Skeletal muscle satellite cell (primary cell): ENCODE measurements at regions not wholly inside any gene's neighbourhood (a gene's known extent, or its start where the extent isn't known, plus 50 kb on each side); places are given as distances from the start of the nearest gene placed in this dataset.
"Not testable (repeated sequence)": the region's sequence is repeated elsewhere in the genome, so short reads cannot be mapped to it uniquely, and the experiment has no call there.

Source experiments
- H3K27me3 ChIP-seq: 2 replicates; pipeline ENCODE4 v1.7.0; 2013; ENCODE audit warnings: low read length; ENCODE audit not compliant: control insufficient read depth, insufficient read depth
- H3K36me3 ChIP-seq: 2 replicates; pipeline ENCODE4 v1.7.0; 2013; ENCODE audit warnings: mild to moderate bottlenecking, control low read depth, low read length; ENCODE audit not compliant: insufficient read depth
- H3K4me1 ChIP-seq: 2 replicates; pipeline ENCODE4 v1.7.0; 2013; ENCODE audit warnings: low read length; ENCODE audit not compliant: control insufficient read depth, insufficient read depth
- H3K4me2 ChIP-seq: 2 replicates; pipeline ENCODE4 v1.7.0; 2013; ENCODE audit warnings: mild to moderate bottlenecking, low read length
- H3K4me3 ChIP-seq: 2 replicates; pipeline ENCODE4 v1.7.0; 2013; ENCODE audit warnings: low read length
- H3K9ac ChIP-seq: 2 replicates; pipeline ENCODE4 v1.7.0; 2013; ENCODE audit warnings: mild to moderate bottlenecking, low read depth, low read length, moderate library complexity
- H3K9me3 ChIP-seq: replicated peaks from 2 replicates; pipeline ENCODE4 v1.7.0; 2013; ENCODE audit warnings: mild to moderate bottlenecking, control low read depth, low read length

DNA sequence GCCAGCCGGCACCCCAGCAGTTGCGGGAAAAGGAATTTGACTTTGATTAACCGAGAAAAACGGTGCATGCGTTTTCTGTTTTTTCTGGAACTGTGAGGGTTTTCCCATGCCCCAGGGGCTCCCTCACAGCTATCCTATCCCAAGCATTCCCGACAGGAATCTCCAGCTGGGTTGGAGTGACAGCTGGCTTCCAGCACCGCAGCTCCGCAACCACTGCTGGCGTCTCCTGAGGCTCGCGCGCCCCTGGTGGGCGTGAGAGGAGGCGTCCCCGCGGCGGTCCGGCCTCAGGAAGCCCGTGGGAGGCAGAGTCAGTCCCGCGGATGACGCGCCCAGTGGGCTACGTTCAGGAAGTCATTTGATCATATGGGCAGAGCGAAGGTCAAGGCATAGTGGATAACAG, 623.2 kb downstream of the SPATA31A6 start:
- H3K9me3 ChIP-seq, H3K4me2 ChIP-seq, H3K4me1 ChIP-seq, H3K4me3 ChIP-seq, H3K27me3 ChIP-seq, H3K9ac ChIP-seq, H3K36me3 ChIP-seq: not testable (repeated sequence)

- not testable (repeated sequence) for H3K9ac ChIP-seq, H3K4me2 ChIP-seq, H3K27me3 ChIP-seq
These were observed 638.0 kb downstream of the SPATA31A6 start for GRCh38 chr9:42821468-42821867.

DNA sequence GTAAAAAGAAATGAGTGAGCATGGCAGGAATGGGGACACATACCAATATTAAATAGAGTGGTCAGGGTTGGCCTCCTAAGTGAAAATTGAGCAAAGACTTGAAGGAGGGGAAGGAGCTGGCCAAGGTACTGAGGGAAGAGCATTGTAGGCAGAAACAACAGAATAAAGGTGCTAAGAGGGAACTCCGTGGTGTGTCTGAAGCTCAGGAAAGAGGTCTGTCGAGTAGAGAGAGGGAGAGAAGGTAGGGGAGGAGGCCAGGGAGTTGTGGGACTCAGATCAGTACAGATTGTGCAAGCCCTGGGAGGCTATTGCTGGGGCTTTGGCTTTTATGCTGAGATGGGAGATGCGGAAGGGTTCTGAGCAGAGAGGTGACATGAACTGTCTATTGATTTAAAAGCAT, 664.7 kb downstream of the SPATA31A6 start:
- H3K4me2 ChIP-seq, H3K9ac ChIP-seq, H3K36me3 ChIP-seq, H3K4me3 ChIP-seq, H3K27me3 ChIP-seq, H3K9me3 ChIP-seq, H3K4me1 ChIP-seq: not testable (repeated sequence)

More at GRCh38 chr9:42821468-42821867, 638.0 kb downstream of the SPATA31A6 start:
- H3K9me3 ChIP-seq, H3K36me3 ChIP-seq, H3K4me1 ChIP-seq, H3K4me3 ChIP-seq: not testable (repeated sequence)

GRCh38 chr9:42850896-42851693, 667.6 kb downstream of the SPATA31A6 start:
- H3K4me3 ChIP-seq = not testable (repeated sequence)

DNA sequence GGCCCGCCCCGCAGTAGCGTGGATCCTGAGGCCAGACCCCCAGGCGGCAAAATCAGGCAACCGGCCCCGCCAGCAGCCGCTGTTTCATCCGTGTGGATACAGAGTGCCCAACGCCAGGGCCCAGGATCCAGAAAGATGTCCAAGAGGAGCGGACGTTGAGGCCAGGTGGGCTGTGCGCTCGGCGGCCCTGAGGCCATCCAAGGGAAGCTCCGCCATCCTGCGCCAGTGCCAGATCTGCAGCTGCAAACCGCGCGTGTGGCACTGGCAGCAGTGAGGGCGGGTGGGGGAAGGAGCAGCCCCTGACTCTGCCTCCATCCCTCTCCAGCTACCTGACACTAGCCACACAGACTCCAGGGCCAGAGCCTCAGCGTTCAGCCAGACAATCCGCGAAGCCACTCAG, 668.2 kb downstream of the SPATA31A6 start:
- not testable (repeated sequence) for H3K4me2 ChIP-seq, H3K9me3 ChIP-seq, H3K36me3 ChIP-seq, H3K4me1 ChIP-seq, H3K27me3 ChIP-seq, H3K4me3 ChIP-seq, H3K9ac ChIP-seq

More at GRCh38 chr9:42850896-42851693, 667.6 kb downstream of the SPATA31A6 start:
- H3K36me3 ChIP-seq, H3K9ac ChIP-seq, H3K9me3 ChIP-seq, H3K4me2 ChIP-seq, H3K27me3 ChIP-seq, H3K4me1 ChIP-seq: not testable (repeated sequence)

DNA sequence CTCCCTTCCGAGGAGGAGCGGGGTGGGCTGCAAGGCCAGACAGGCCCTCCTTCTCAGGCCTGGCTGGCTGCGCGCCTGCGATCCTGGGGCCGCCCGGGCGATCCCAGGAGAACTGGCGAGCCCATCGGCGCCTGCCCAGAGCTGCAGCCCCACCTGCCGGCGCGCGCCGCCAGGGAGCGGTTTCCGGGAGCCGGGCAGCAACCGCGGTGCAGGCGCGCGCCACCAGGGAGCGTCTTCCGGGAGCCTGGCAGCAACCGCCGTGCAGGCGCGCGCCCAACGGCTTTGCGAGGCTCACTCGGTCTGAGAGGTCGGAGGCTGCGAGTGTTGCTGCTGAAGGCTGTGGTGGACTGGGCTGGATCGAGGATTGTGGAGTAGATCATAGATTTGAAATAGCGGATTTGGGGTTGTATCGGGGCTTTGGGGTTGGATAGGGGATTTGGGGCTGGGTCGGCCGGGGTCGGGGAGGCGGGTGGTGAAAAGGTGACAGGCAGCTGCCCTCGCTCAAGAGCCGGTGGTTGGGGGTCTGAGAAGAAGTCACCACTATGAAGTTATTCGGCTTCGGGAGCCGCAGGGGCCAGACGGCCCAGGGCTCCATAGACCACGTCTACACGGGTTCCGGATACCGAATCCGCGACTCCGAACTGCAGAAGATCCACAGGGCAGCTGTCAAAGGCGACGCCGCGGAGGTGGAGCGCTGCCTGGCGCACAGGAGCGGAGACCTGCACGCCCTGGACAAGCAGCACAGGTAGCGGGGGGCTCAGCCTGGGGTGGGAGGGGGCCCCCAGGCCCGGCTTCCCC, 668.9 kb downstream of the SPATA31A6 start:
- H3K4me1 ChIP-seq, H3K9ac ChIP-seq, H3K4me2 ChIP-seq, H3K27me3 ChIP-seq, H3K36me3 ChIP-seq, H3K4me3 ChIP-seq, H3K9me3 ChIP-seq: not testable (repeated sequence)

DNA sequence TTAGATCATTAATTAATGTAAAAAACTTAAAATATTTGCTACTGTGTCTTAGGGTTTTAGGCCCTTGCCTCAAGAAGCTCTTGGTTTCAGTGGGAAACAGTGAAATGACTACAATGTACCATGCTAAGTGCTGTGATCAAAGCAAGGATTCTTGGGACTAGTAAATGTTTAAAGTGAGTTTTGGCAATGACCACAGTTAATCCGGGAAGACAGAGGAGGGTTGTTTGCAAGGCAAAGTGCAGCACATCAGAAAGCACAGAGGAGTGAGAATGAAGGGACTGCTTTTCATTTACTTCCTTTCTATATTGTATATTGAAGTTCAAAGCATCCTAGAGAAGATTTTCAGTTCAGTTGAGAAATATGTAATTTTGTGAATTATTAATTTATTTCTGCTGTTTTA, 676.7 kb downstream of the SPATA31A6 start:
- H3K9ac ChIP-seq, H3K9me3 ChIP-seq, H3K27me3 ChIP-seq, H3K4me3 ChIP-seq, H3K36me3 ChIP-seq, H3K4me2 ChIP-seq, H3K4me1 ChIP-seq: not testable (repeated sequence)

- not testable (repeated sequence) for H3K9ac ChIP-seq, H3K4me1 ChIP-seq, H3K36me3 ChIP-seq, H3K9me3 ChIP-seq, H3K4me2 ChIP-seq, H3K4me3 ChIP-seq, H3K27me3 ChIP-seq
These were observed 679.0 kb downstream of the SPATA31A6 start for GRCh38 chr9:42862465-42862864.
